NT2/D1 (cell line): ENCODE measurements at regions not wholly inside any gene's neighbourhood (a gene's known extent, or its start where the extent isn't known, plus 50 kb on each side); places are given as distances from the start of the nearest gene placed in this dataset.

ENCODE experiments used
- SUZ12 ChIP-seq: IDR thresholded peaks from 2 replicates; pipeline ENCODE4 v1.6.1; 2011; ENCODE audit not compliant: insufficient read length, insufficient read depth; ENCODE audit errors: extremely low read depth
- YY1 ChIP-seq: IDR thresholded peaks from 2 replicates; pipeline ENCODE4 v1.6.1; 2011; ENCODE audit not compliant: insufficient read length, insufficient read depth
- ZNF274 ChIP-seq: IDR thresholded peaks from 2 replicates; pipeline ENCODE4 v1.6.1; 2011; ENCODE audit warnings: mild to moderate bottlenecking, low read depth, low read length

DNA sequence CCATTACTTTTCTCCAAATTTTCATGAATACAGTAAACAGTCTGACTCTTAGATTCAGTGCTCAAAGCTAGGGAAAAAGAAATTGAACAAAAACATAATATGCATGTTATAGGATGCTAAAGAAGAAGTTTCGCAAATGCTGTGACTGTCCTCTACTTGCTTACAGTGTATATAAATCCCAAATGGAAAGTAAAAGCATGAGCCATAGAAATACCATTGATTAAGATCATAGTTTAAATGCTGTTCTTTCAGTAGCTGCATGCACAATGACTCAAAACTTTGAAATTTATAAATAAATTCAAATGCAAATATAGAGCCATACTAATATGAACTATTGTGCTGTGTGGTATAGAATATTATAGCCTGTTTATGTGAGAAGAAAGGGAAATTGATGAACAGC, 1113.9 kb upstream of the ACVR2A start:
- no peak for TF ChIP-seq ZNF274
- no peak for TF ChIP-seq YY1
- no peak for TF ChIP-seq SUZ12
